ENCODE measurements at regions not wholly inside any gene's neighbourhood (a gene's known extent, or its start where the extent isn't known, plus 50 kb on each side); places are given as distances from the start of the nearest gene placed in this dataset.

- no peaks in the 10 kb centered on the region for H3K4me1 ChIP-seq (ENCODE audit: insufficient read depth, low read length)
- H3K36me3 ChIP-seq (ENCODE audit: low read depth, low read length) = no peaks in the 10 kb centered on the region
- H3K27me3 ChIP-seq (ENCODE audit: low read length) = peaks cover 71% of the 10 kb centered on the region
- H3K4me2 ChIP-seq (ENCODE audit: low read length) = no peak overlapping the region
- TF ChIP-seq EZH2phosphoT487 (IDR thresholded peaks at IDR 0.05; ENCODE audit: borderline replicate concordance, low read length) = no peak
- TF ChIP-seq CTCF (conservative IDR thresholded peaks at IDR 0.05; ENCODE audit: low read depth, low read length) = no peak
- no peak for TF ChIP-seq EZH2 (IDR thresholded peaks at IDR 0.05; ENCODE audit: low read length, unreplicated experiment)
- no peak overlapping the region for H3K4me3 ChIP-seq (ENCODE audit: low read length)
- CTCF ChIA-PET = interaction anchor here (0.7 to 1.1 kb wide), 2 partner anchors 148 to 169 kb away, joined by 3 to 6 read pairs; no protein-coding TSS in a partner anchor
- H3K79me2 ChIP-seq (ENCODE audit: low read length) = no peaks in the 10 kb centered on the region
- H3K9me3 ChIP-seq (ENCODE audit: low read length) = no peaks in the 10 kb centered on the region
- H3K9ac ChIP-seq (ENCODE audit: low read length) = no peak overlapping the region
- H2AFZ ChIP-seq (ENCODE audit: low read length) = no peak overlapping the region
- POLR2A ChIA-PET (ENCODE audit: unreplicated experiment) = no interaction called here
- no peak overlapping the region for H3K27ac ChIP-seq (ENCODE audit: low read length)
- intact Hi-C loops (cut with micrococcal nuclease) = no loop called here
- DNase-seq = no peak
- no peaks in the 10 kb centered on the region for H3K9me2 ChIP-seq (replicated peaks; ENCODE audit: low read length)
- no peaks in the 10 kb centered on the region for H4K20me1 ChIP-seq (ENCODE audit: low read length)
- H3F3A ChIP-seq (ENCODE audit: low read length, unreplicated experiment) = no peaks in the 10 kb centered on the region
- no peak for ATAC-seq
- no TSS peak for BruUV-seq (replicated peaks)
These were observed 134.0 kb upstream of the ETS2 start for GRCh38 chr21:38671773-38672172.

- DNase-seq (no peak), ATAC-seq (no peak)
- Histone ChIP-seq H3K27me3 (ENCODE audit: low read length) (peaks cover 65% of the 10 kb centered on the region), H3K4me3 (ENCODE audit: low read length) (no peak overlapping the region), H3K9ac (ENCODE audit: low read length) (no peak overlapping the region), H3K36me3 (ENCODE audit: low read depth, low read length) (no peaks in the 10 kb centered on the region), H2AFZ (ENCODE audit: low read length) (no peak overlapping the region), H3K9me3 (ENCODE audit: low read length) (no peaks in the 10 kb centered on the region), H3K27ac (ENCODE audit: low read length) (no peak overlapping the region), H3K4me2 (ENCODE audit: low read length) (no peak overlapping the region), H3F3A (ENCODE audit: low read length, unreplicated experiment) (no peaks in the 10 kb centered on the region), H4K20me1 (ENCODE audit: low read length) (no peaks in the 10 kb centered on the region), H3K79me2 (ENCODE audit: low read length) (no peaks in the 10 kb centered on the region), H3K9me2 (replicated peaks; ENCODE audit: low read length) (no peaks in the 10 kb centered on the region), H3K4me1 (ENCODE audit: insufficient read depth, low read length) (no peaks in the 10 kb centered on the region; the same call in 1 of the 2 replicates)
- intact Hi-C loops (cut with micrococcal nuclease) = no loop called here
- BruUV-seq (replicated peaks) = no TSS peak
- TF ChIP-seq CTCF (conservative IDR thresholded peaks at IDR 0.05; ENCODE audit: low read depth, low read length) (no peak), EZH2phosphoT487 (IDR thresholded peaks at IDR 0.05; ENCODE audit: borderline replicate concordance, low read length) (no peak), EZH2 (IDR thresholded peaks at IDR 0.05; ENCODE audit: low read length, unreplicated experiment) (no peak)
- POLR2A ChIA-PET (ENCODE audit: unreplicated experiment) = interaction anchor here (0.6 kb wide), 1 partner anchor 508 kb away, joined by 6 read pairs; no protein-coding TSS in a partner anchor
- CTCF ChIA-PET = no interaction called here
These were observed 130.4 kb upstream of the ETS2 start for GRCh38 chr21:38675182-38675824.

- BruUV-seq (replicated peaks) = no TSS peak
- Histone ChIP-seq H3K4me2 (ENCODE audit: low read length) (no peak overlapping the region), H3K36me3 (ENCODE audit: low read depth, low read length) (no peaks in the 10 kb centered on the region), H3F3A (ENCODE audit: low read length, unreplicated experiment) (no peaks in the 10 kb centered on the region), H3K27ac (ENCODE audit: low read length) (no peak overlapping the region), H4K20me1 (ENCODE audit: low read length) (no peaks in the 10 kb centered on the region), H3K27me3 (ENCODE audit: low read length) (peaks cover 57% of the 10 kb centered on the region), H3K4me1 (ENCODE audit: insufficient read depth, low read length) (no peaks in the 10 kb centered on the region; the same call in 1 of the 2 replicates), H3K9me3 (ENCODE audit: low read length) (no peaks in the 10 kb centered on the region), H3K79me2 (ENCODE audit: low read length) (no peaks in the 10 kb centered on the region), H3K9me2 (replicated peaks; ENCODE audit: low read length) (no peaks in the 10 kb centered on the region), H3K9ac (ENCODE audit: low read length) (no peak overlapping the region), H2AFZ (ENCODE audit: low read length) (no peak overlapping the region), H3K4me3 (ENCODE audit: low read length) (no peak overlapping the region)
- intact Hi-C loops (cut with micrococcal nuclease) = no loop called here
- no peak for TF ChIP-seq EZH2phosphoT487 (IDR thresholded peaks at IDR 0.05; ENCODE audit: borderline replicate concordance, low read length)
- no peak for TF ChIP-seq CTCF (conservative IDR thresholded peaks at IDR 0.05; ENCODE audit: low read depth, low read length)
- TF ChIP-seq EZH2 (IDR thresholded peaks at IDR 0.05; ENCODE audit: low read length, unreplicated experiment) = no peak
- ChIA-PET POLR2A (ENCODE audit: unreplicated experiment) (no interaction called here), CTCF (no interaction called here)
- DNase-seq = no peak
- no peak for ATAC-seq
These were observed 126.9 kb upstream of the ETS2 start for GRCh38 chr21:38678827-38679226.
